ENCODE measurements at regions not wholly inside any gene's neighbourhood (a gene's known extent, or its start where the extent isn't known, plus 50 kb on each side); places are given as distances from the start of the nearest gene placed in this dataset.

- 86% methylated on average over 3 of the region's 5 CpGs for WGBS (ENCODE audit: insufficient coverage)
- Histone ChIP-seq H4K20me1 (ENCODE audit: control insufficient read depth, insufficient read depth, low read length, poor library complexity, severe bottlenecking) (no peaks in the 10 kb centered on the region), H3K9me3 (ENCODE audit: control extremely low read depth in 1 of 3, control insufficient read depth in 2 of 3, insufficient read depth in 1 of 3, low read length in 2 of 3) (peaks cover 0 to 4% (median 0%) of the 10 kb centered on the region in 3 donors), H3K4me1 (ENCODE audit: control insufficient read depth in 2 of 2, insufficient read depth in 2 of 2, low read length in 2 of 2) (no peaks in the 10 kb centered on the region), H2AFZ (ENCODE audit: insufficient read depth, low read depth, low read length, poor library complexity, severe bottlenecking) (no peak overlapping the region), H3K4me2 (replicated peaks; ENCODE audit: low read depth, low read length, poor library complexity, severe bottlenecking) (no peak overlapping the region), H3K4me3 (ENCODE audit: control extremely low read depth in 1 of 5, extremely low read depth in 1 of 5, insufficient read depth in 1 of 5, low read depth in 2 of 5, low read length in 4 of 5) (no peak overlapping the region), H3K9ac (ENCODE audit: low read length) (no peak overlapping the region), H3K79me2 (ENCODE audit: control insufficient read depth, insufficient read depth, low read length) (no peaks in the 10 kb centered on the region), H3K27ac (ENCODE audit: low read length in 2 of 2) (no peak overlapping the region), H3K27me3 (replicated peaks in 1 of 4; ENCODE audit: control extremely low read depth in 1 of 4, control insufficient read depth in 3 of 4, insufficient read depth in 4 of 4, low read length in 3 of 4) (peaks cover 0 to 7% (median 1%) of the 10 kb centered on the region in 4 experiments), H3K36me3 (replicated peaks in 1 of 2; ENCODE audit: control extremely low read depth in 1 of 2, control insufficient read depth in 1 of 2, extremely low read depth in 1 of 2, insufficient read depth in 2 of 2, low read length in 1 of 2) (no peaks in the 10 kb centered on the region)
- no peaks in the 10 kb centered on the region for H3K9me3 Mint-ChIP-seq (ENCODE audit: insufficient read depth)
- H3K4me1 Mint-ChIP-seq: no peaks in the 10 kb centered on the region
- ChIA-PET CTCF (no interaction called here), POLR2A (no interaction called here)
- H3K27ac Mint-ChIP-seq: no peak overlapping the region
- intact Hi-C loops (cut with micrococcal nuclease): no loop called here
- H3K4me3 Mint-ChIP-seq: no peak overlapping the region
- TF ChIP-seq CTCF (IDR thresholded peaks at IDR 0.05) (no peak), EZH2 (IDR thresholded peaks at IDR 0.05; ENCODE audit: borderline replicate concordance, insufficient read depth, low read depth, low read length, poor library complexity, severe bottlenecking) (no peak)
- peaks cover 17% of the 10 kb centered on the region for H3K27me3 Mint-ChIP-seq
- no peak for DNase-seq
- ATAC-seq (ENCODE audit: low read depth): no peak
Observed at GRCh38 chr1:68293122-68293521, 60.8 kb upstream of the WLS start.

GRCh38 chr1:68291688-68292384 is 59.5 kb upstream of the WLS start:
- DNase-seq (no peak), ATAC-seq (ENCODE audit: low read depth) (no peak)
- Histone ChIP-seq H3K9ac (ENCODE audit: low read length) (no peak overlapping the region), H3K27me3 (replicated peaks in 1 of 4; ENCODE audit: control extremely low read depth in 1 of 4, control insufficient read depth in 3 of 4, insufficient read depth in 4 of 4, low read length in 3 of 4) (peaks cover 0 to 7% (median 1%) of the 10 kb centered on the region in 4 experiments), H4K20me1 (ENCODE audit: control insufficient read depth, insufficient read depth, low read length, poor library complexity, severe bottlenecking) (no peaks in the 10 kb centered on the region), H3K4me3 (ENCODE audit: control extremely low read depth in 1 of 5, extremely low read depth in 1 of 5, insufficient read depth in 1 of 5, low read depth in 2 of 5, low read length in 4 of 5) (no peak overlapping the region), H3K9me3 (ENCODE audit: control extremely low read depth in 1 of 3, control insufficient read depth in 2 of 3, insufficient read depth in 1 of 3, low read length in 2 of 3) (peaks cover 0 to 4% (median 0%) of the 10 kb centered on the region in 3 donors), H3K4me2 (replicated peaks; ENCODE audit: low read depth, low read length, poor library complexity, severe bottlenecking) (no peak overlapping the region), H3K36me3 (replicated peaks in 1 of 2; ENCODE audit: control extremely low read depth in 1 of 2, control insufficient read depth in 1 of 2, extremely low read depth in 1 of 2, insufficient read depth in 2 of 2, low read length in 1 of 2) (no peaks in the 10 kb centered on the region), H3K27ac (ENCODE audit: low read length in 2 of 2) (no peak overlapping the region), H2AFZ (ENCODE audit: insufficient read depth, low read depth, low read length, poor library complexity, severe bottlenecking) (no peak overlapping the region), H3K79me2 (ENCODE audit: control insufficient read depth, insufficient read depth, low read length) (no peaks in the 10 kb centered on the region), H3K4me1 (ENCODE audit: control insufficient read depth in 2 of 2, insufficient read depth in 2 of 2, low read length in 2 of 2) (no peaks in the 10 kb centered on the region)
- H3K4me3 Mint-ChIP-seq: no peak overlapping the region
- no peaks in the 10 kb centered on the region for H3K4me1 Mint-ChIP-seq
- TF ChIP-seq CTCF (IDR thresholded peaks at IDR 0.05) (no peak), EZH2 (IDR thresholded peaks at IDR 0.05; ENCODE audit: borderline replicate concordance, insufficient read depth, low read depth, low read length, poor library complexity, severe bottlenecking) (no peak)
- CTCF ChIA-PET: no interaction called here
- no peaks in the 10 kb centered on the region for H3K9me3 Mint-ChIP-seq (ENCODE audit: insufficient read depth)
- H3K27ac Mint-ChIP-seq: no peak overlapping the region
- 43% methylated on average over 2 of the region's 2 CpGs for WGBS (ENCODE audit: insufficient coverage)
- POLR2A ChIA-PET: no interaction called here
- H3K27me3 Mint-ChIP-seq: peaks cover 11% of the 10 kb centered on the region
- intact Hi-C loops (cut with micrococcal nuclease): no loop called here

All from B cell (primary cell).